Suprapubic skin (tissue), 4 donors: ENCODE measurements at regions not wholly inside any gene's neighbourhood (a gene's known extent, or its start where the extent isn't known, plus 50 kb on each side); places are given as distances from the start of the nearest gene placed in this dataset.

Experiments used
- CTCF ChIP-seq, 2 donors: fragments of 200-600 bp in 1 of 2; fragments of 450-650 bp in 1 of 2; sonication (generic) in 1 of 2; IDR thresholded peaks; one replicate each; pipeline ENCODE4 v1.5.1; 2016 to 2019; ENCODE audit warnings: antibody characterized with exemption in 2 of 2, mild to moderate bottlenecking in 1 of 2, moderate library complexity in 1 of 2
- EP300 ChIP-seq: sonication (generic); formaldehyde crosslinking; IDR thresholded peaks from one replicate; pipeline ENCODE4 v1.6.1; 2017; ENCODE audit warnings: antibody characterized with exemption
- POLR2A ChIP-seq, 2 donors: fragments of 450-650 bp; IDR thresholded peaks; one replicate each; pipeline ENCODE4 v1.6.1; 2017; ENCODE audit warnings: antibody characterized with exemption in 2 of 2, mild to moderate bottlenecking in 2 of 2, moderate library complexity in 2 of 2
- POLR2AphosphoS5 ChIP-seq, 3 donors: sonication (generic); formaldehyde crosslinking; IDR thresholded peaks; one replicate each; pipeline ENCODE4 v1.6.1; 2017; ENCODE audit warnings: antibody characterized with exemption in 3 of 3

DNA sequence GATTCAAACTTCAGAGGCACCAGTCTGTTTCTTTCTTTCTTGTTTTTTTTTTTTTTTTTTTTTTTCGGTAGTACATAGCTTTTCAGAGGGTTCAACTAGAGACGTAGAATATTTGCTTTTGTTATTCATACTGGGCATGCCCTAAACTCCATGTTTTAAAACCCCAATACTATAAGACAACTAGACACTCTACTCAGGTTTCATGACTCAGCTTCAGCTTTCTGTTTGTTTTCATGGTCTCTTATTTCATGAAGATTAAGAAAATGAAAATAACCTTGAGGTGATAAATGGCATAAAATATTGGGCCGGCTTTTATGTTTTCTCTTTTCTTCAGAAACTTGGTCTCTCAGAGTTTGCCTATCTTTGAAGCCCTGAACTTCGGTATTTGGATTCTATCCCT is 2126.3 kb upstream of the ACO1 start:
- TF ChIP-seq CTCF (IDR thresholded peaks at IDR 0.05) (no peak), POLR2A (IDR thresholded peaks at IDR 0.05) (no peak), EP300 (no peak), POLR2AphosphoS5 (IDR thresholded peaks at IDR 0.05) (no peak)
